Bone marrow (tissue), 2 donors: ENCODE measurements at regions not wholly inside any gene's neighbourhood (a gene's known extent, or its start where the extent isn't known, plus 50 kb on each side); places are given as distances from the start of the nearest gene placed in this dataset.

Source experiments
- DNase-seq, 2 donors: peaks; one replicate each; lab custom pipeline; 2025; lab: John Stamatoyannopoulos, UW

DNA sequence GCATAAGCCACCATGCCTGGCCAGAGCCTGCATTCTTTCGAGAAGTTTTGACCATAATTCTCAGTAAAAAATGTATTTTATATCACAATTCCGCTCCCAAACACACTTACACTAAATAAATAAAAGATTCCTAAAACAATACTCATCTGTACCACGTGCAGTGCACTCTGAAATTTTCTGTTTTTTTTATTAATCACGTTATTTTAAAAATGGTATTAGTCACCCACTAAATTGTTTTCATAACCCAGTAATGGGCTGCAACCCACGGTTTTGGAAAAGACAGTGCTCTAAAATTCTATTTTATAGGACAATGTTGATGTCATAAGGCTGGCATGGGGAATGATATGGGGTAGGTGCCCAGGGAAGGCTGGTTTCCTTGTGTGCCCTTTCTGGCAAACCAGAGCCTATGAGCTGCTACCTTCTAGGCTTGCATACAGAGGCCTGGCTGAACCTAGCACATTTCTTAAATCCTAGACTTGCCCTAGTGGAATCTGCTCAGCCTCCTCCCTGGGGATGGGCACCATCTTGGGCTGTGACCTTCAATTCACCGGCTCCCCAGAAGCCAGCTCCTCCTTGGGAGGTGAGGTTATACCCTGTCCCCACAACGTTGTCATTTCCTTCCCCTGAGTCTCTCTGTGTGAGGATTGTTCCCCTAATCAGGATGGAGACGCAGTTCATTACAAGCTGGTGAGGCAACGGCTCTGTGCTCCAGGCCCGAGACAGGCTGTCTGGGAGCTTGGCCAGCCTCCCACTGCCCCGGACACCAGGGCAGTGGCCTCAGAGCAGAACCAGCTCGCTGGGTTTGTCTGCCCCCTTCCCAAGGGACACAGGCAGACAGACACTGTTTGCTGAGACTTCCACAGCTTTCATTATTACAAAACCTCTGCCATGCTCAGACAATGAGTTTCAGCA, 116.5 kb upstream of the NAV2 start:
- DNase-seq: no peak

DNA sequence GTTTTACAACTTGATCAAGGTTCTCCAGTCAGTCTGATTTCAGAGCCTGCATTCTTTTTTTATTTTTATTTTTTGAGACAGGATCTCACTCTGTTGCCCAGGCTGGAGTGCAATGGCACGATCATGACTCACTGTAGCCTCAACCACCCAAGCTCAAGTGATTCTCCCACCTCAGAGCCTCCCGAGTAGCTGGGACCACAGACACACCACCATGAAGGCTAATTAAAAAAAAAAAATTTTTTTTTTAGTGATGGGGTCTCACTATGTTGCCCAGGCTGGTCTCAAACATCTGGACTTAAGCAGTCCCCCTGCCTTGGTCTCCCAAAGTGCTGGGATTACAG, 117.2 kb upstream of the NAV2 start:
- DNase-seq: no peak

GRCh38 chr11:19594326-19594725, 118.3 kb upstream of the NAV2 start:
- no peak for DNase-seq

DNA sequence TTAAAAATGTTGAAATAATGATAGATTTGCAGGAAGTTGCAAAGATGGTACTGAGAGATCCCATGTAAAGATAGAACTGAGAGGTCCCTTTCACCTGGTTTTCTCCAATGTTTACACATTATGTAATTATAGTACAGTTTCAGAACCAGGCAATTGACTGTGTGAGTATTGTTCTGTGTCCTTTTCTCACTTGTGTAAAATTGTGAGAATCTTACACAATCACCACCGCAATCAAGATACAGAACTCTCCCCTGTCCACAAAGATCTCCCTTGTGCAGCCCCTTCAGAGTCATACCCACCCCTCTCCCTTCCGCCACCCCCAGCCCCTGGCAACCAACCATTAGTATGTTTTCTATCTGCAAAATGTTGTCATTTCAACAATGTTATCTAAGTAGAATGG, 119.8 kb upstream of the NAV2 start:
- DNase-seq: no peak

- DNase-seq: no peak
These were observed 122.9 kb upstream of the NAV2 start for GRCh38 chr11:19589567-19590260.

- no peak for DNase-seq
These were observed 124.7 kb upstream of the NAV2 start for GRCh38 chr11:19587979-19588378.

- no peak for DNase-seq
These were observed 132.0 kb upstream of the NAV2 start for GRCh38 chr11:19580646-19581045.

DNA sequence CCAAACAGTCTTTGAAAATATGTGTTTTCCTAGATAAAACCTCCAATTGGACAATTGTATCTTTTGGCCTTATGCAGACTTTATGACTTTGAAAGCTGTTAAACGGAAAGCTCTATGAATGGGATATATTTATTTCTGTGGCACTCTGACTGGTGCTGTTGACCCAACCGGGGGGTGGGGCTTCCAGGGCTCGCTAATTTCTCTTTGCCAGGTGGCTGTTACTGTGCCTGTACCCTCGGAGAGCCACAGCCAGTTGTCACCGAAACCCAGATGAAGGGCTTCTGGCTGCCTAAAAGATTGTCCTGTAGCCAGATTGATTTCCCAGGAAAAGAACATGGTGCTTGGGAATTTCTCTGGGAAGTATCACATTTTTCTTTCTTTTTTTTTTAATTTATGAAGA, 132.7 kb upstream of the NAV2 start:
- no peak for DNase-seq

GRCh38 chr11:19578871-19579270, 133.8 kb upstream of the NAV2 start:
- DNase-seq: no peak

GRCh38 chr11:19577976-19578619, 134.5 kb upstream of the NAV2 start:
- no peak for DNase-seq

DNA sequence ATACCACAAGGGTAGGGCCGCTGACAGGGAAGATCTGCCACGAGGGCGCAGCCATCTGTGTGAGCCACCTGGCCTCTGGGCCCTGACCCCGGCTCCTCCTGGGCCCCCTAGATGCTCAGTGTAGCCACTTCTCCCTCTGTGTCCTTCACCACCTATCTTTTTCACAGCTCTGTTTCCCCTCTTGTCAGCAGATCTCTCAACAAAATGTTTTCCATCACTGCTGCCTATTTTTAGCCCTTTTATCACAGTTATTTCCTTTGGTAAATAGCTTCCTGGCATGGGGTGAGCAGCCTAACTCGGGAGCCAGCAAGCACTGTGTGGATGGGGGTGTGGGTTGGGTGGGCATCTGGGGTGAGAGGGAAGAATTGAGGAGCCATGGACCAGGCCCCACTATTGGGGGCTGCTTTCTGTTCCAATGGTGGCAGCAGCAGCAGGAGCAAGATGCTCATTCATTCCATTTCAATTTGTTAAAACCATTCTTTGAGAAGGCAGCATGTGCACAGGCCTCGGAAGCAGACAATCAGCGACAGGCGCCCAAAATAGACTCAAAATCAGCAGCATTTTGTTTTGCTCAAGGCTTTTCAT, 135.2 kb upstream of the NAV2 start:
- DNase-seq: no peak

DNA sequence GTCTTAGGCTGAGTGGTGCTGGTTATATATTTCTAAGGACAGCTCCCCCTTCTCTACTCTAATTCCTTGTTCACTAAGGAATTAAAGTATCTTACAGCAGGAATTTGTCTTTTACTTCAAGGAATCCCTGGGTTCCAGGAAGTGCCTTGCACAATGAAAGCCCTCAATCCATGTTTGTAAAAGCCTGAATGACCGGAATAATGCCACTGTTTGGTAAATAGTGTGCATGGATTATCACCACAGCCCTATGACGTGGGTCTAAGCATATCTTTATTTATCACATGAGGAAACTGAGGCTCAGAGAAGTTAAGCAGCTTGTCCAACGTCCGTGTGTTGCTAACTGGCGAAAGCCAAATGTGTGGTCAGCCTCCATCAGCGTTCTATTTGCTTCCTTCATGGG, 135.7 kb upstream of the NAV2 start:
- DNase-seq: no peak

GRCh38 chr11:19576054-19576453, 136.6 kb upstream of the NAV2 start:
- no peak for DNase-seq

- no peak for DNase-seq
These were observed 137.7 kb upstream of the NAV2 start for GRCh38 chr11:19574916-19575315.

- no peak for DNase-seq
These were observed 139.0 kb upstream of the NAV2 start for GRCh38 chr11:19573666-19574065.

DNA sequence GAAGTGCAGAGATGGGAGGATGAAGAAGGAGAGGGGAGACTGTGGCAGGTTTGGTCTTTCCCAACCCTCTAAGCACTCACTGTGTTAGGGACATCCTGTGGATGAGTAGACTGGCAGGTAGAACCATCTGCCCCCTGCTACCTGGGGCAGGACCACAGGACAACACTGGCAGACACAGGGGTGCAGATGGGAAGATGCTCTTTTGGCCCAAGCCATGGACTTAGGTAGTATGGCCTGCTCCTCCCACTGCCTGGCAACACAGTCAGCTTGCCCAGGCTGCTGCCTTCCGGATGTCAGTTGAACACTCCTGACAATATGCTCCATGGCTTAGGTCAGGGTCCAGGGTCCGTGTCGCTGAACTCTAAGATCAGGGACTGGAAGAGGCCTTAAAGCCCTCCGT, 140.7 kb upstream of the NAV2 start:
- no peak for DNase-seq

DNA sequence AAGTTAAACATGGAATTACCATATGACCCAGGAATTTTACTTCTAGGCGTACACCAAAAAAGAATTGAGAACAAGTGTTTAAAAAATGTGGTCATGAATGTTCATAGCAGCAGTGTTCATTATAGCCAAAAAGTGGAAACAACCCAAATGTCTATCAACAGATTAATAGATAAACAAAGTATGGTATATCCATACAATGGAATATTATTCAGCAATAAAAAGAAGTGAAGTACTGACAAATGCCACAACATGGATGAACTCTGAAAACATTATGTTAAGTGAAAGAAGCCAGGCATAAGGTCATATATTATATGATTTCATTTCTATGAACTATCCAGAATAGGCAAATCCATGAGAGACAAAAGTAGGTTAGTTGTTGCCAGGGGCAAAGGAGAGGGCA, 141.7 kb upstream of the NAV2 start:
- DNase-seq: no peak

GRCh38 chr11:19567996-19568395, 144.6 kb upstream of the NAV2 start:
- no peak for DNase-seq

DNA sequence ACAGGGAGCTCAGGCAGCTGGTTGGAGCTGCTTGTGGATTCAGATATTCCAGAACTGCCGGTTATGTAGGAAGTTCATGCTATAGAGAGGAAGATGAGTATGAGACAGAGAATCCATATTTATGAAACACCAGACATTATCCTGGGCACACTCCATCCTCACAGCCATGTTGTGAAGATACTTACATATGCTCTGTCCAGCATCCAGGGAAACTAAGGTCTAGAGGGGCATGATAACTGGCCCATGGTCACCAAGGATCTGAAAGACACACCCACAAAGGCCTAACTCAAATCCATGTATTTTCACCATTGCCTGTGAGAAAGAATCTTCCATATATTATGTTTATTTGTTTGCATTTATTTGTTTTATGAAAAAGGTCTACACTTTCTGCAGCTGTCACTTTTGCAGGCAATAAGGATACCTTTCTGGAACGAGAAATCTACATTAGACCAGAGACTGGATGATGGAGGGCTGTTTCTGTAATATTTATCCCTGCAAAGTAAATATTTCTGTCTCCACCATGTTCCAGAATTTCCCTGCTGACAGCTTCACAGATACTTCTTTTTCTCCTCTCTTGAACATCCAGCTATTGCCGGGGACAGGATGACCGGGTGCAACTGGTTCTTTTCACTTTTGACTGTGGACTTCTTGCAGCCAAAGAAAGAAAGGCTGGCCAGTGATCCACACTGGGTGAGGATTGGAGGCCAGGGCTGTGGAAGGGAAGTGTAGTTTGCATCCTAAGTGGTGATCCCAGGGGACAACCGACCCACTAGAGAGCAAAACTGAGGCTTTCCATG, 145.9 kb upstream of the NAV2 start:
- no peak for DNase-seq

GRCh38 chr11:19565639-19566038, 147.0 kb upstream of the NAV2 start:
- no peak for DNase-seq

DNA sequence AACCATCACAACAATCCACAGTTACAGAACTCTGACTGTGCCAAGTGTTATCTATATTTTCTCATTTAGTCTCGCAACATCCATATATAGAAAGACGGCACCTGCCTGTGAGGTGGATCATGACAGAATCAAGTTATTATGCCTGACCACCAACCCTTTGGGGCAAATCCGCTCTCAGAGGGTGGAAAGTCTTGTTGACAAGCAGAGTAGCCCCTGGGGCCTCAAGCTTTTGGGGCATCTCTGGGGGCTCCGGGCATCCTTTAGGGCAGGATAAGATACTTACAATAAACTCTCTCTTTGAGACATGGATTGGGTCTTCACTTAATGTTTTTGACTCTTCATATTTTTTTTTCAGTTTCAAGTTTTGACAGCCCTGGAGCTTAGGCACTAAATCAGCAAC, 150.5 kb upstream of the NAV2 start:
- no peak for DNase-seq

- DNase-seq: no peak
These were observed 151.6 kb upstream of the NAV2 start for GRCh38 chr11:19561011-19561410.
